Ishikawa (cell line): ENCODE measurements at regions not wholly inside any gene's neighbourhood (a gene's known extent, or its start where the extent isn't known, plus 50 kb on each side); places are given as distances from the start of the nearest gene placed in this dataset.

Experiments used
- CREB1 ChIP-seq: IDR thresholded peaks from 2 replicates; pipeline ENCODE4 v1.6.1; 2012; ENCODE audit warnings: low read depth
- EP300 ChIP-seq: IDR thresholded peaks from 2 replicates; pipeline ENCODE4 v1.6.1; 2012; ENCODE audit warnings: borderline replicate concordance
- REST ChIP-seq: IDR thresholded peaks from 2 replicates; pipeline ENCODE4 v1.6.1; 2012; ENCODE audit warnings: low read depth, mild to moderate bottlenecking
- TEAD4 ChIP-seq: IDR thresholded peaks from 2 replicates; pipeline ENCODE4 v1.6.1; 2012
- YY1 ChIP-seq: IDR thresholded peaks from 2 replicates; pipeline ENCODE4 v1.6.1; 2012; ENCODE audit warnings: low read depth
- ZBTB7A ChIP-seq: IDR thresholded peaks from 2 replicates; pipeline ENCODE4 v1.6.1; 2012; ENCODE audit warnings: low read depth
- TF ChIP-seq, protein P1 (sequence below): IDR thresholded peaks from 2 replicates; pipeline ENCODE4 v1.6.1; 2012

DNA sequence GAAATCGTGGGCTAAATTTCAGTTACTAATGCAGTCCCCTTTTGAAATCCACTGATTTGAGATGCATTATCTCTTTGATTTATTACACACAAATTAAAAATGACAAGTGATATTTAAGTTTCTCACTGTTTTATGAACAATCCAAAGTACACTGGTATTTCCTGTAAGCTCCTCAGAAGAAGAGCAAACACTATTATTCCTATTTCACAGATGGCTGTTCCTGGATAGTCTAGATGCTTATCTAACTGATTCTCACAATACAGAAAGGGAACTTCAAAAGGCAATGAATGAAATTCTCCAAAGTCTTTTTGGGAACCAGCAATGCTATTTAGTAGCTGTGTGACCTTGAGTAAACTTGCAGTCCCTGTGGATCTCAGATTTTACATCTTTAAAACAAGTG lies 404.7 kb upstream of the DAB2 start:
- no peak for TF ChIP-seq EP300
- no peak for TF ChIP-seq TEAD4
- no peak for TF ChIP-seq ZBTB7A
- TF ChIP-seq REST: no peak
- TF ChIP-seq, protein P1, sequence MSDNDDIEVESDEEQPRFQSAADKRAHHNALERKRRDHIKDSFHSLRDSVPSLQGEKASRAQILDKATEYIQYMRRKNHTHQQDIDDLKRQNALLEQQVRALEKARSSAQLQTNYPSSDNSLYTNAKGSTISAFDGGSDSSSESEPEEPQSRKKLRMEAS: no peak
- no peak for TF ChIP-seq YY1
- TF ChIP-seq CREB1: no peak
